ENCODE measurements at regions not wholly inside any gene's neighbourhood (a gene's known extent, or its start where the extent isn't known, plus 50 kb on each side); places are given as distances from the start of the nearest gene placed in this dataset.

DNA sequence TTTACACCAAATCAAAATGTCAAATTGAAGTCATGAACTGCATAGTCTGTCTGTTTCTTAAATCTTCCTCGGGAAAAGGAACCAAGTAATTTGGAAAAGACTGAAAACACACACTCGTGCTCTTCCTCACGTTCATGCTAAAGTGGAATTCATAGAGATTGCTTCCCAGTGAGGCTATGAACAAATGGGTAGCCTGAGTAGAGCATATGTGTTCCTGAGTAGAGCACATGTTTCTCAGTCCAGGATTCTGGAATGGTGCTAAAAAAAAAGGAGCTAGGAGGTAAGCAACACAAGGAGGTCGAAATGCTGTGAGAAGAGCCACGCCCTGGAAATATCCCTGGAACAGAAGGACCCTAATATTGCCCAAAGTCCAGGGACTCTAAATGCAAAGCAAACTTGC, 494.2 kb upstream of the THBS1 start:
- TF ChIP-seq POLR2A (IDR thresholded peaks at IDR 0.05; ENCODE audit: low read depth, low read length) (no peak), POLR2AphosphoS5 (IDR thresholded peaks at IDR 0.05; ENCODE audit: low read depth, low read length) (no peak)
